ENCODE measurements at regions not wholly inside any gene's neighbourhood (a gene's known extent, or its start where the extent isn't known, plus 50 kb on each side); places are given as distances from the start of the nearest gene placed in this dataset.

- no peak for DNase-seq (ENCODE audit: low read depth)
Measured at GRCh38 chr10:31754803-31755624, 173.6 kb downstream of the ARHGAP12 start.

DNA sequence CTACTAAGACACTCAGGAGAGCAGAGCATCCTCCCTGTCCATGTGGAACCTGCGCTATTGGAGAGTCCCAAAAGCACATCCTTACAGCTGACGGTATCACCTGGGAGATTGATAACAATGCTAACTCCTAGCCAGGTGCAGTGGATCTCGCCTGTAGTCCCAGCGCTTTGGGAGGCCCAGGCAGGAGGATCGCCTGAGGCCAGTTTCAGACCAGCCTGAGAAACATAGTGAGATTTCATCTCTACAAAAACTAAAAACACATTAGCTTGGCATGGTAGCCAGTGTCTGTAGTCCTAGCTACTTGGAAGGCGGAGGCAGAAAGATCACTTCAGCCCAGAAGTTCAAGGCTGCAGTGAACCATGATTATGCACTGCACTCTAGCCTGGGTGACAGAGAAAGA, 174.9 kb downstream of the ARHGAP12 start:
- no peak for DNase-seq (ENCODE audit: low read depth)

- no peak for DNase-seq (ENCODE audit: low read depth)
Measured at GRCh38 chr10:31752170-31752569, 176.5 kb downstream of the ARHGAP12 start.

DNA sequence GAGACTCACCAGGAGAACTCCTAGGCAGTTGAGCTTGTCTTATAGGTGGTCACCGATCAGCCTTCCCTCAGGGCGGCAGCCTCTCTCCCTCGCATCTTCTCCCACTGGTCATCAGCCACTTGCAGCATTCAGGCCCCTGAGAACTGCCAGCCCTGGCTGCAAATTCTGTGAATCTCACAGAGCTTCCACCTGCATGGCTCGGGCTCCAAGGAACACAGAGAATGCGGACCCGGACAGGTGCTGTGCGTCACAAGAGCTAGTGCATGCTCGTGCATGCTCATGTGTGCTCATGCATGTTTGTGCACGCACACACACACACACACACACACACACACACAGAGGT, 176.9 kb downstream of the ARHGAP12 start:
- DNase-seq (ENCODE audit: low read depth) = no peak

DNA sequence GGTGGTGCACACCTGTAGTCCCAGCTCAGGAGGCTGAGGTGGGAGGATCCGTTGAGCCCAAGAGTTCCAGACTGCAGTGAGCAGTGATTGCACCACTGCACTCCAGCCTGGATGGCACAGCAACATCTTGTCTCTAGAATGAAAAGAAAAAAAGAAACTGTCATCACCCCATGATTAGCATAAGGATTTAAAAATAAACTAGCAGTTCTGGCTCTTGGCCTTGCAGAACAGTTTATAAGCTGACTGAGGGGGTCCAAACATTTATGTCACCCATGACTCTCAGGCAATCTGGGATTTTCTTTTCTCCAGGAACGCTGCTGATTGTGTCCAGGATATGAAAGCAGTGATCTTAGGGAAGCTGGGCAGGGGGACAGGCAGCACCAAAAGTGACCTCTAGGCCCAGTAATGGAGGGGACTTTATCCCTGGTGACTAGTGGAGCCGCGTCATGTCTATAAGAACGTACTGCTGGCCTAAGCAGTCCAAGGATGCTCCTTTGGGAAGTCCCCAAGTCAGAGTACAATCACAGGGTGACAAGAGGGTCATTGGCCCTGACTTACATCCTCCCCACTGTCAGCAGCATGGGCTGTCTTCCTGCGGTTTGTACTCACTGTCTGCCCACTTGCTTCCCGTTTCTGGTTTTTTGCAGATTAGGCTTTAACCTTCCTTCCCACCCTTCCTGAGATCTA, 177.4 kb downstream of the ARHGAP12 start:
- DNase-seq (ENCODE audit: low read depth) = no peak

- no peak for DNase-seq (ENCODE audit: low read depth)
Measured at GRCh38 chr10:31749981-31750840, 178.4 kb downstream of the ARHGAP12 start.

DNA sequence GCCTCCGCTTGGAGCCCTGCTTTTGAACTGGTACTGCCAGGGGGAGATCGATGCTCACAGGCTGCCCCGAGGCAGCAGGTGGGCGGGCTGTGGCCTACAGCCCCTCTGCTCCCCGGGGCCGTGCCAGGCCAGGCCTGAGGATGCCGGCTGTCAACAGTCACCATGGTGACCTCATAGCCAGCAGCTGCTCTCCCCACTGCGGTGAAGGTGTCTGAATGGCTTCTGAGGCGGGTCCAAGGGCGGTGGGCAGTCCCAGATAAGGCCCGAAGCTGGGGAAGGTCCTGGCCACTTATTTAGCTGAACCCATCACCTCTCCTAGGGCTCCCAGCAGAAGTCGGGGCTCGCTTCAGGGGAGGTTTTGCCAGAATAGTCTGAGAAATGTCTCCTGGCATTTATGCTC, 179.3 kb downstream of the ARHGAP12 start:
- DNase-seq (ENCODE audit: low read depth) = no peak

DNA sequence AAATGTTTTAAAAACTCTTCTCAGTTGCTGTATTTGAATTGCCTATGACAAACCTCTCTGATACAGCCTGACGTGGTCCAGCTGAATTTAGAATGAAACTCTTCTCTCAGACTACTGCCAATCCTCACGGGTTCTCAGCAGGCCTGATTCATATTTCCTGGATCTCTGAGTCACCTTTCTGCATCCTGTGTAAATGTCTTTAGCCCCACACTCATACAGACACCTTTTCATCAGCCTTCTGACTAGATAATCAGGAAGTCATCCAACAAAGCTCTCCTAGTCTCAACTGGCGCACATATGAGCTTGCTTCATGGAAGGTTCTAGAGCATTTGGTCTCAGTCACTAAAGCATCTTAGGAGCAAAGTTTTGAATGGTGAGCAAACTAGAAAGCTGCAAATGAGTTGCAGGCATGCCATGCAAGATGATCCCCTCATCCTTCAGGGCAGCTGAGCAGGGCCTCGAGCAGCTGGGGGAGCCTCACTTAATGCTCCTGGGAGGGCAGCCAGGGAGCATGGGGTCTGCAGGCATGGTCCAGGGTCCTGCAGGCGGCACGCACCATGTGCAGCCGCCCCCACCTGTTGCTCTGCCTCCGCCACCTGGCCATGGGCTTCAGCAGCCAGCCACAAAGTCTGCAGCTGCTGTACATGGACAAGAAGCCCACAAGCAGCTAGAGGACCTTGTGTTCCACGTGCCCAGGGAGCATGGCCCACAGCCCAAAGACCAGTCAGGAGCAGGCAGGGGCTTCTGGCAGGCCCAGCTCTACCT, 182.8 kb downstream of the ARHGAP12 start:
- peak; percentile 28 for DNase-seq (ENCODE audit: low read depth)

- DNase-seq (ENCODE audit: low read depth) = no peak
Measured at GRCh38 chr10:31744025-31744424, 184.6 kb downstream of the ARHGAP12 start.

DNA sequence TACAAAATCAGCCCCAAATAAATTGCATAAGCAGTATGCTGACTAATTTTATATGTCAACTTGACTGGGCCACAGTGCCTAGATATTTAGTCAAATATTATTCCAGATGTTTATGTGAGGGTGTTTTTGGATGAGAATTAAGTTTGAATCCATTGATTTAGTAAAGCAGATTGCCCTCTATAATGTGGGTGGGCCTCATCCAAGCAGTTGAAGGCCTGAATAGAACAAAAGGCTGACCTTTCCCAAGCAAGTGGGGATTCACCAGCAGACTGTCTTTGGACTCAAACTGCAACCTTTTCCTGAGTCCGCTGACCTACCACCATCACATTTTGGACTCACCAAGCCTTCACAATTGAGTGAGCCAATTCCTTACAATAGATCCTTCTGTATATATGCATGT, 186.4 kb downstream of the ARHGAP12 start:
- no peak for DNase-seq (ENCODE audit: low read depth)

DNA sequence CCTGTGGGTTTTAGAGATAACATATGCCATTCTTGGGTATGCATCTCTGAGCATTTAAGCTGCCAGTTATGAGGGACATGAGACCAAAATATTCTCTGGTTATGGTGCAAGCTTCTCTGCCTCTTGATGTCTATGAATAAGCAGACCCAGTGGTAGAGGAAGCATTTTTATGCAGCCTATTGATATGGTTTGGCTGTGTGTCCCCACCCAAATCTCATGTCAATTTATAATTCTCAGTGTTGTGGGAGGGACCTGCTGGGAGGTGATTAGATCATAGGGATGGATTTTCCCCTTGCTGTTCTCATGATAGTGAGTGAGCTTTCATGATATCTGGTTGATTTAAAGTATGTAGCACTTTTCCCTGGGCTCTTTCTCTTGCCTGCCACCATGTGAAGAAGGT, 187.2 kb downstream of the ARHGAP12 start:
- DNase-seq (ENCODE audit: low read depth) = no peak

DNA sequence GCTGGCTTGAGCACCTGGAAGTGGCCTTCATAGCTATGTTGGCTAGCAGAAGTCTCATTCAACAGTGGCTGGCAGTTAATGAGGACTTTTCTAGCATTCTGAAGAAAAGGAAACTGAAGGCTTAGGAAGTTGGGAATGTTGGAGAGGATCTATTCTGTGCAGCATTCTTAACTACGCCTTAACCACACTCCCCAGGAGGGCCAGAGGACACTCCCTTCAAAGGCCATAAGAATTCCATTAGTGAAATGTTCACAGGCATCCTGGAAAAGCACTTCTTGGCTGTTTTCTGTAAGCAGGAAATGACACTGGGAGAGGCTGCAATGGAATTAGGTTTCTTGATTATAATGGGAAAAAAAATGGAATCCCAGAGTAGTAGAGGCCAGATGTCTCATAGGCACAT, 188.9 kb downstream of the ARHGAP12 start:
- DNase-seq (ENCODE audit: low read depth) = no peak

GRCh38 chr10:31739146-31739545, 189.5 kb downstream of the ARHGAP12 start:
- DNase-seq (ENCODE audit: low read depth) = no peak

DNA sequence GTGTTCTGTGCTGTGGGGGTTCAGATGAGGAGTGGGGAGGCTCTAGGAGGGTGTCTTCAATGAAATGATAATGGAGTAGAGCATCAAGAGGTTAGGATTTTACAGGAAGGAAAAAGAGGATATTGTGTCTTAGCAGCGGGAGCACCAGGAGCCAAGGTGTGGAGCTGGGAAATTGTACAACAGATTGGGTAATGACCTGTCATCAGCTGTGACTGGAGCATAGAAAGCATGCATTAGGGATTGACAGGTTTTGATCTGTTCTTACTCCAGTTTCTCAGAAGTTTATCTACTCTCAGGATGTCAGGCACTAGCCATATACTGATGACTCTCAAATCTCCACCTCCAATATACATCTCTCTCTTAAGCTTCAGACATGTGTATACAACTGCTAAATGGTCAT, 196.9 kb downstream of the ARHGAP12 start:
- DNase-seq (ENCODE audit: low read depth) = no peak

GRCh38 chr10:31730776-31731175, 197.9 kb downstream of the ARHGAP12 start:
- no peak for DNase-seq (ENCODE audit: low read depth)

DNA sequence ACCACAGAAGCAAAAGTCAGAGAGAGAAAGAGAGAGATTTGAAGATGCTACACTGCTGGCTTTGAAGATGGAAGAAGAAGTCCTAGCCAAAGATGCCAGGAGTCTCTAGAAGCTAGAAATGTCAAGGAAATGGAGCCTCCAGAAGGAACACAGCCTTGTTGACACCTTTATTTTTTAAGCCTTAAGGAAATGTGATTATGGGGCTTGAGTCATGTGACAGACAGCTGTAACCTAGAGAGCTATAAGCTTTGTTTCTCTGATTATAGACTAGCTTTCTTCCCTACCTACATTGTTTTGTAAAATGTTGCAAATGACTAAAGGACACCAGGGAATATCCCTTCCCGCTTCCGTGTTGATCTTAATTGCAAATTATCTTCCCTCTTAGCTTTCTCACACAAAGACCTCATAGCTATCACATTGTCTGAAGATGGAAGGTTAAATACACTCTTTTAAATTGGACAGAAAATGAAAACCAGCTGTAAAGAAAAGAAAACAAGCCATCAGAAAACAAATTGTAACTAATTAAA, 199.9 kb downstream of the ARHGAP12 start:
- no peak for DNase-seq (ENCODE audit: low read depth)

- no peak for DNase-seq (ENCODE audit: low read depth)
Measured at GRCh38 chr10:31725436-31725835, 203.2 kb downstream of the ARHGAP12 start.

DNA sequence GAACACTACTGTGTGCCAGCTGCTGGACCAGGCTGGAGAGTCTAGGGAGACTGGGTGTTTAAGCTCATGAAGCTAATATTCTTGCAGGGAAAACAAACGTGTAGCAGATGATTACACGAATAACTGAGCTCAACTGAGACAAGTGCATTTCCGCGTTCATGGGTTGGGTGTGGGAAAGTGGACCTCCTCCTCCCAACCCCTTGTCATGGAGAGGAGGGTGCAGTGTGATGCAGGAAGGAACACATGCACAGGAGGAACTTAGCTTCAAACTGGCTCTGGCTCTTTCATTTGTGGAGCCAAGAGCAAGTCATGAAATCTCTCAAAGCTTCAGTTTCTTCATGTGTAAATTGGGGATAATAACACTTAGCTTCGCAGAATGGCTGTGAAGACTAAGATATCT, 204.3 kb downstream of the ARHGAP12 start:
- no peak for DNase-seq (ENCODE audit: low read depth)

GRCh38 chr10:31723106-31723750, 205.4 kb downstream of the ARHGAP12 start:
- DNase-seq (ENCODE audit: low read depth) = no peak

DNA sequence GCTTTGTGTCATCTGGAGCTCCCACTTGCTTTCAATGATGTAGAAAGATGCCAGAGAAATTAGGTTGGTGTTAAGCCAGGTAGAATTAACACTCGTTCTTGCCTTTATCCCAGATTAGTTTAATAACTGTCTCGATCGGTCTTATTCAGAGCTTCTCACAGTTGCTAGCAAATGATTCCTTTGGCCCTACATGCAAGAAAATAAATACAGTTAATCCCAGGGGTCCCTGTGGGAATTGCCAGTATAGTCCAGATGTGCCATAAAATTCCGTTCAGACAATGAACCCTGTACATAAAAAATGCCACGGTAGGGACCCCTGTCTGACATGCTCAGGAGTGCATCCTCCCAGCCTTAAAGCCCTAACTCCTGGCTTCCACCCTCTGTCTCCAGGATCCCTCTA, 207.5 kb downstream of the ARHGAP12 start:
- no peak for DNase-seq (ENCODE audit: low read depth)

DNA sequence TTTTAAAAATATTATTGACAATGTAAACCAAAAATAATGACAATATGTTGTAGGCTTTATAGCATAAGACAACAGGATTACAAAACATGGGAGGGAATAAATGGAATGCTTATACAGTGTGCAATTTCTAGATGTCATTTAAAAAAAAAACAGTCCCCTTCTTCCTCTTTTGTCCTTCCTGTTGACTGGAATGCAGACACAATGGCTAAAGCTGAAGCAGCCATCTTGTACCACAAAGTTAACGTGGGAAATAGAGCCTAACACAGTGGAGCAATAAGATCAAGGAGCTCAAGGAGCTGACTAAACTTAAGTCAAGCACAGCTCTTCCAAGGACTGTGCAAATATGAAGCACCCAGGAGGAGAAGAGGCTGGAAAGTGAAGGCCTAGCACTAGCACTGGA, 208.1 kb downstream of the ARHGAP12 start:
- DNase-seq (ENCODE audit: low read depth) = no peak
